ENCODE measurements at regions not wholly inside any gene's neighbourhood (a gene's known extent, or its start where the extent isn't known, plus 50 kb on each side); places are given as distances from the start of the nearest gene placed in this dataset.
"Not testable (repeated sequence)": the region's sequence is repeated elsewhere in the genome, so short reads cannot be mapped to it uniquely, and the experiment has no call there.

- DNase-seq (ENCODE audit: low spot score); H3K27ac Mint-ChIP-seq; H3K4me3 Mint-ChIP-seq; H3K27me3 Mint-ChIP-seq (ENCODE audit: low read depth); H3K9me3 Mint-ChIP-seq; H3K36me3 Mint-ChIP-seq (ENCODE audit: low read depth); H3K4me1 Mint-ChIP-seq (ENCODE audit: low read depth): not testable (repeated sequence)
Measured at GRCh38 chr16:31975826-31976419, 102.3 kb downstream of the ZNF267 start.

DNA sequence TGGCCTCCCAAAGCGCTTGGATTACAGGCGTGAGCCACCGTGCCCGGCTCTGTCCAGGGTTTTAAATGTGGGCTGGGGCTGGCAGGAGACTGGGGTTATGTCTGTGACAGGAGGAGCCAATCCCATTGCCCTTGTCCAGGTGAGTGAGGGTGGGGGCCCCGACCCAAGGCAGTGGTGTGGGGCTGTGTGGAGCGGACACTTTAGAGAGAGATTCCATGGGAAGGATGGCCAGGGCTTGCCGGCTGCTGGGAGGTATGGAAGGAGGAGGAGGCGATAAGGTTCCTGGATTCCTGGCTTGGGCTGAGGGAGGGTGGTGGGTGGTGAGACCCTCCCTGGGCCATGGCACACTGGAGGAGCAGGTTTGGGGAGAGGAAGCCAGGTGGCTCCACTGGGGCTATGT, 104.9 kb downstream of the ZNF267 start:
- not testable (repeated sequence) for H3K36me3 Mint-ChIP-seq (ENCODE audit: low read depth); H3K27me3 Mint-ChIP-seq (ENCODE audit: low read depth); H3K27ac Mint-ChIP-seq; H3K4me3 Mint-ChIP-seq; H3K4me1 Mint-ChIP-seq (ENCODE audit: low read depth); DNase-seq (ENCODE audit: low spot score); H3K9me3 Mint-ChIP-seq

GRCh38 chr16:31981739-31982138, 108.1 kb downstream of the ZNF267 start:
- H3K36me3 Mint-ChIP-seq (ENCODE audit: low read depth); H3K27me3 Mint-ChIP-seq (ENCODE audit: low read depth); H3K27ac Mint-ChIP-seq; H3K4me3 Mint-ChIP-seq; H3K4me1 Mint-ChIP-seq (ENCODE audit: low read depth); DNase-seq (ENCODE audit: low spot score); H3K9me3 Mint-ChIP-seq: not testable (repeated sequence)

DNA sequence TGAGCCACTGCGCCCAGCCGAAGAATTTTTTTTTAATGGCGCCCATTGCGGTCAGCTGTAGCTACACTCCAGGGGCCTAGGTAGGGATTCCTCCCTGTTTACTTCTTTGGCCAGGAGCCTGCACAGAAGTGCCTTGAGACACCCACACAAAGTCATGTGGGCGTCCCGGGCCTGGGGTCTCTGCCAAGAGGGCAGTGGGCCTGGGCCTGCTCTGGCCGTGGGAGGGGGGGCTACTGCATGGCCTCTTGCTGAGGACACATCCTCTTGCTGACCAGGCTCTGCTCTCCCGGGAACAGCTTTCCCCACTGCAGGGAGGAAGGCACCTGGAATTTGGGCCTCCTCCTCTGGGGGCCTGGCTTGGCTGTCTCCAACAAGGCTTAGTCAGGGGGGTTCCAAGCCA, 109.4 kb downstream of the ZNF267 start:
- not testable (repeated sequence) for H3K9me3 Mint-ChIP-seq; H3K36me3 Mint-ChIP-seq (ENCODE audit: low read depth); H3K27ac Mint-ChIP-seq; H3K27me3 Mint-ChIP-seq (ENCODE audit: low read depth); H3K4me3 Mint-ChIP-seq; H3K4me1 Mint-ChIP-seq (ENCODE audit: low read depth); DNase-seq (ENCODE audit: low spot score)

- H3K27me3 Mint-ChIP-seq (ENCODE audit: low read depth); H3K4me1 Mint-ChIP-seq (ENCODE audit: low read depth); H3K9me3 Mint-ChIP-seq; H3K4me3 Mint-ChIP-seq; DNase-seq (ENCODE audit: low spot score); H3K27ac Mint-ChIP-seq; H3K36me3 Mint-ChIP-seq (ENCODE audit: low read depth): not testable (repeated sequence)
Measured at GRCh38 chr16:31983666-31984065, 110.1 kb downstream of the ZNF267 start.

GRCh38 chr16:31986895-31987294, 113.3 kb downstream of the ZNF267 start:
- not testable (repeated sequence) for H3K4me1 Mint-ChIP-seq (ENCODE audit: low read depth); H3K27ac Mint-ChIP-seq; H3K9me3 Mint-ChIP-seq; H3K36me3 Mint-ChIP-seq (ENCODE audit: low read depth); H3K27me3 Mint-ChIP-seq (ENCODE audit: low read depth); DNase-seq (ENCODE audit: low spot score); H3K4me3 Mint-ChIP-seq

GRCh38 chr16:31988595-31989581, 115.3 kb downstream of the ZNF267 start:
- not testable (repeated sequence) for H3K27ac Mint-ChIP-seq; H3K4me1 Mint-ChIP-seq (ENCODE audit: low read depth); H3K36me3 Mint-ChIP-seq (ENCODE audit: low read depth); H3K9me3 Mint-ChIP-seq; H3K27me3 Mint-ChIP-seq (ENCODE audit: low read depth); H3K4me3 Mint-ChIP-seq
- peak; percentile 5 for DNase-seq (ENCODE audit: low spot score)

DNA sequence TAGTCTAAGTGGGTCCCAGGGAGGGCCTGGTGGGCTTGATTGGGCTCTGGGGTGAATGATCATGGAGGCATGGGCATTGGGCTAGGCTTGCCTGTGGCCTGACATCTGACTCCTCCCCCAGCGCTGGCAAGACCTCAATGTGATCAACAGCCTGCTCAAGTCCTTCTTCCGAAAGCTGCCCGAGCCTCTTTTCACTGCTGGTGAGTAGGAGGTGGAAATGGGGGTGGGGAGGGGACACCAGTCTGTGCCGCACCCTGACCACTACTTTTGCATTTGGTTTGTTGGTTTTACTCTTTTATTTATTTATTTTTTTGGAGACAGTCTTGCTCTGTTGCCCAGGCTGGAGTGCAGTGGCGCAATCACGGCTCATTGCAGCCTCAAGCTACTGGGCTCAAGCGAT, 116.7 kb downstream of the ZNF267 start:
- H3K4me3 Mint-ChIP-seq; DNase-seq (ENCODE audit: low spot score); H3K4me1 Mint-ChIP-seq (ENCODE audit: low read depth); H3K9me3 Mint-ChIP-seq; H3K36me3 Mint-ChIP-seq (ENCODE audit: low read depth); H3K27me3 Mint-ChIP-seq (ENCODE audit: low read depth); H3K27ac Mint-ChIP-seq: not testable (repeated sequence)

- not testable (repeated sequence) for H3K4me3 Mint-ChIP-seq; H3K27me3 Mint-ChIP-seq (ENCODE audit: low read depth); H3K36me3 Mint-ChIP-seq (ENCODE audit: low read depth); H3K9me3 Mint-ChIP-seq; H3K4me1 Mint-ChIP-seq (ENCODE audit: low read depth); DNase-seq (ENCODE audit: low spot score); H3K27ac Mint-ChIP-seq
Measured at GRCh38 chr16:31990980-31991379, 117.4 kb downstream of the ZNF267 start.

DNA sequence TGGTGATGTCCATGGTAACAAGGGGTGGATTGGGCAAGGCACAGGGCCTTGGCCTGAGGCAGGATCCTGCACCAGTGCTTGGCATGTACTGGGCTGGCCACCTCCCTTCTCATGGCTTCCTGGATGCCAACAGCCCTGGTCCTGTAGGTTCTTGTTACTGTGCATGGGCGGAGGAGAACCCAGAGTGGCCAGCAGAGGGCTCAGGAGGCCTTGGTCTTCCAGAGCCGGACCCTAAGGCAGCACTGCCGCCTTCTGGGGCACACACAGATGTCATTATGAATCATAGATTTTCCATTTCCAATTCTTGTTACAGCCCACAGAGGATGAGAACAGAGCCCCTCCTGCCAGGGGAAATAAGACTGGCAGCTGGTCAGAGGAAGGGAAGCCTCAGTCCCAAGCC, 122.7 kb downstream of the ZNF267 start:
- not testable (repeated sequence) for H3K36me3 Mint-ChIP-seq (ENCODE audit: low read depth)
- peak; percentile 26 for DNase-seq (ENCODE audit: low spot score)

GRCh38 chr16:32002496-32002895, 128.9 kb downstream of the ZNF267 start:
- H3K36me3 Mint-ChIP-seq (ENCODE audit: low read depth); H3K27me3 Mint-ChIP-seq (ENCODE audit: low read depth); H3K4me3 Mint-ChIP-seq; H3K27ac Mint-ChIP-seq; H3K9me3 Mint-ChIP-seq; DNase-seq (ENCODE audit: low spot score); H3K4me1 Mint-ChIP-seq (ENCODE audit: low read depth): not testable (repeated sequence)

More for the DNA sequence above, 122.7 kb downstream of the ZNF267 start:
- H3K4me1 Mint-ChIP-seq (ENCODE audit: low read depth); H3K27ac Mint-ChIP-seq; H3K27me3 Mint-ChIP-seq (ENCODE audit: low read depth); H3K9me3 Mint-ChIP-seq; H3K4me3 Mint-ChIP-seq: not testable (repeated sequence)

DNA sequence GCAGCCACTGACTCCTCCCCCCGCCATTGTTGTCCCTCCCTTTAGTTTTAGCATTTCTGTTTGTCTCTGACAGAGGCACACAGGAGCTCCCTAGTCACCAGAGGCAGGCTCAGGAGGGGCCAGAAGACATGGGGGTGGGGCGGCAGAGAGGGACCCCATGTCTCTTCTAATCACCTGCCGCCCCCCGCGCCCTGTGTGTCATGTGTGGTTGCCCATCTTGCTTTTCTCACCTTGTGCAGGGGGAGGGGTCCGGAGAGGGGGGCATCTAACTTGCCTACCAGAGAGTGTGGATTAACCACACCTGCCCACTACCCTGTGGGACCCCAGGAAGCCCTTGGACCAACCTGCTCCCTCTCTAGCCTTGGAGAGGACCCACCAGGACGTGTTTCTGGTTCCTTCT, 130.2 kb downstream of the ZNF267 start:
- not testable (repeated sequence) for H3K4me3 Mint-ChIP-seq; H3K36me3 Mint-ChIP-seq (ENCODE audit: low read depth); DNase-seq (ENCODE audit: low spot score); H3K4me1 Mint-ChIP-seq (ENCODE audit: low read depth); H3K27me3 Mint-ChIP-seq (ENCODE audit: low read depth); H3K27ac Mint-ChIP-seq; H3K9me3 Mint-ChIP-seq

GRCh38 chr16:32038783-32039496, 165.3 kb downstream of the ZNF267 start:
- not testable (repeated sequence) for H3K27ac Mint-ChIP-seq; DNase-seq (ENCODE audit: low spot score); H3K4me1 Mint-ChIP-seq (ENCODE audit: low read depth)

DNA sequence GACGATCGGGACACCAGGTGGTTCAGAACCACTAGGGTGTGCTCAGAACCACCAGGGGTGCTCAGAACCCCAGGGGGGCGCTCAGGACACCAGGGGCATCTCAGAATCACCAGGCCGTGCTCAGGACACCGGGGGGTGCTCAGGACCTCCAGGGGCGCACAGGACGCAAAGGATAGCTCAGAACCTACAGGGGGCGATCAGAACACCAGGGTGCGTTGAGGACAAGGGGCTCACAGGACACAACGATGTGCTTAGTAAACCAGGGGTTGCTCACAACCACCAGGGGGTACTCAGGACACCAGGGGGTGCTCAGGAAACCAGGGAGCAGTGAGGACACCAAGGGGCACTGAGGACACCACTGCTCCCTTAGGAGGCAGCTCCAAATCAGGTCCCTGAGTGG, 166.3 kb downstream of the ZNF267 start:
- H3K27ac Mint-ChIP-seq, H3K9me3 Mint-ChIP-seq: not testable (repeated sequence)

More at GRCh38 chr16:32038783-32039496, 165.3 kb downstream of the ZNF267 start:
- not testable (repeated sequence) for H3K36me3 Mint-ChIP-seq (ENCODE audit: low read depth); H3K27me3 Mint-ChIP-seq (ENCODE audit: low read depth); H3K4me3 Mint-ChIP-seq; H3K9me3 Mint-ChIP-seq

More for the DNA sequence above, 166.3 kb downstream of the ZNF267 start:
- not testable (repeated sequence) for DNase-seq (ENCODE audit: low spot score); H3K27me3 Mint-ChIP-seq (ENCODE audit: low read depth); H3K36me3 Mint-ChIP-seq (ENCODE audit: low read depth); H3K4me3 Mint-ChIP-seq; H3K4me1 Mint-ChIP-seq (ENCODE audit: low read depth)

Measured in T-helper 2 cell treated with Interferon-gamma antibody and Interleukin-4, amounts not matched to agents 5 μg/mL and 100 μg/mL, for 36 hours (primary cell).